Ishikawa (cell line): ENCODE measurements at regions not wholly inside any gene's neighbourhood (a gene's known extent, or its start where the extent isn't known, plus 50 kb on each side); places are given as distances from the start of the nearest gene placed in this dataset.

Experiments used
- CEBPB ChIP-seq: IDR thresholded peaks from 2 replicates; pipeline ENCODE4 v1.6.1; 2012
- CREB1 ChIP-seq: IDR thresholded peaks from 2 replicates; pipeline ENCODE4 v1.6.1; 2012; ENCODE audit warnings: low read depth
- EP300 ChIP-seq: IDR thresholded peaks from 2 replicates; pipeline ENCODE4 v1.6.1; 2012; ENCODE audit warnings: borderline replicate concordance
- FOXM1 ChIP-seq: IDR thresholded peaks from 2 replicates; pipeline ENCODE4 v1.6.1; 2012; ENCODE audit warnings: low read depth, borderline replicate concordance
- TAF1 ChIP-seq: IDR thresholded peaks from 2 replicates; pipeline ENCODE4 v1.6.1; 2012; ENCODE audit warnings: low read depth, mild to moderate bottlenecking
- TEAD4 ChIP-seq: IDR thresholded peaks from 2 replicates; pipeline ENCODE4 v1.6.1; 2012
- TF ChIP-seq, protein P1 (sequence below): IDR thresholded peaks from 2 replicates; pipeline ENCODE4 v1.6.1; 2012
- TF ChIP-seq, protein P2 (sequence below): IDR thresholded peaks from 2 replicates; pipeline ENCODE4 v1.6.1; 2012; ENCODE audit warnings: low read depth, mild to moderate bottlenecking

DNA sequence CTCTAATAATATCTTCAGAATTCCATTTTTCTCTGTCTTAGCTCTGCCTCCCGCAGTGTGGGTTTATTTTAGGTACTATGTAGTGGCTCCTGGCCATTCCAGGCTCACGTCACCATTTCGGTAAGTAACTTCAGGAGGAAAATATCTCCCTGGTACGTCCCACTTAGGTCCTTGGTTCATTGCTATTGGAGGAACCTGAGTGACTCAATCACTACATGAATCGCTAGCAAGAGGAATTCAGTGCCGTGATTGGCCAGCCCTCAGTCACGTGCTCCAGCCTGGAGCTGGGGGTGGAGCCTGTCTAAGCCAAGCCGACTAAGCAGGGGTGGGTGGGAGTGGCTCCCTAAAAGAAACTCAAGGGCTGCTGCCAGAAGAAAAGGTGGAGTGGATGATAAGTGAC lies 67.3 kb upstream of the E2F3 start:
- TF ChIP-seq EP300 (no peak), FOXM1 (no peak), CREB1 (no peak), CEBPB (no peak), TEAD4 (no peak), TAF1 (no peak)
- TF ChIP-seq, protein P1, sequence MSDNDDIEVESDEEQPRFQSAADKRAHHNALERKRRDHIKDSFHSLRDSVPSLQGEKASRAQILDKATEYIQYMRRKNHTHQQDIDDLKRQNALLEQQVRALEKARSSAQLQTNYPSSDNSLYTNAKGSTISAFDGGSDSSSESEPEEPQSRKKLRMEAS, result no peak
- TF ChIP-seq, protein P2, sequence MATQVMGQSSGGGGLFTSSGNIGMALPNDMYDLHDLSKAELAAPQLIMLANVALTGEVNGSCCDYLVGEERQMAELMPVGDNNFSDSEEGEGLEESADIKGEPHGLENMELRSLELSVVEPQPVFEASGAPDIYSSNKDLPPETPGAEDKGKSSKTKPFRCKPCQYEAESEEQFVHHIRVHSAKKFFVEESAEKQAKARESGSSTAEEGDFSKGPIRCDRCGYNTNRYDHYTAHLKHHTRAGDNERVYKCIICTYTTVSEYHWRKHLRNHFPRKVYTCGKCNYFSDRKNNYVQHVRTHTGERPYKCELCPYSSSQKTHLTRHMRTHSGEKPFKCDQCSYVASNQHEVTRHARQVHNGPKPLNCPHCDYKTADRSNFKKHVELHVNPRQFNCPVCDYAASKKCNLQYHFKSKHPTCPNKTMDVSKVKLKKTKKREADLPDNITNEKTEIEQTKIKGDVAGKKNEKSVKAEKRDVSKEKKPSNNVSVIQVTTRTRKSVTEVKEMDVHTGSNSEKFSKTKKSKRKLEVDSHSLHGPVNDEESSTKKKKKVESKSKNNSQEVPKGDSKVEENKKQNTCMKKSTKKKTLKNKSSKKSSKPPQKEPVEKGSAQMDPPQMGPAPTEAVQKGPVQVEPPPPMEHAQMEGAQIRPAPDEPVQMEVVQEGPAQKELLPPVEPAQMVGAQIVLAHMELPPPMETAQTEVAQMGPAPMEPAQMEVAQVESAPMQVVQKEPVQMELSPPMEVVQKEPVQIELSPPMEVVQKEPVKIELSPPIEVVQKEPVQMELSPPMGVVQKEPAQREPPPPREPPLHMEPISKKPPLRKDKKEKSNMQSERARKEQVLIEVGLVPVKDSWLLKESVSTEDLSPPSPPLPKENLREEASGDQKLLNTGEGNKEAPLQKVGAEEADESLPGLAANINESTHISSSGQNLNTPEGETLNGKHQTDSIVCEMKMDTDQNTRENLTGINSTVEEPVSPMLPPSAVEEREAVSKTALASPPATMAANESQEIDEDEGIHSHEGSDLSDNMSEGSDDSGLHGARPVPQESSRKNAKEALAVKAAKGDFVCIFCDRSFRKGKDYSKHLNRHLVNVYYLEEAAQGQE, result no peak
